ENCODE measurements at regions not wholly inside any gene's neighbourhood (a gene's known extent, or its start where the extent isn't known, plus 50 kb on each side); places are given as distances from the start of the nearest gene placed in this dataset.
A peak's percentile ranks its signal among the peaks of the same experiment; 100 is the strongest.

GRCh38 chr1:61607448-61607847 lies 117.5 kb downstream of the TM2D1 start (continued):
- TF ChIP-seq REST (IDR thresholded peaks at IDR 0.05; ENCODE audit: low read depth, low read length) (no peak), GABPA (IDR thresholded peaks at IDR 0.05; ENCODE audit: low read depth) (no peak), EZH2phosphoT487 (IDR thresholded peaks at IDR 0.05; ENCODE audit: borderline replicate concordance, low read depth) (no peak), RCOR1 (IDR thresholded peaks at IDR 0.05; ENCODE audit: low read length) (no peak; the same call in none of the 2 replicates), SMC3 (IDR thresholded peaks at IDR 0.05; ENCODE audit: low read depth, low read length) (no peak), POLR2AphosphoS5 (IDR thresholded peaks at IDR 0.05; ENCODE audit: low read depth, low read length) (no peak), TEAD4 (IDR thresholded peaks at IDR 0.05; ENCODE audit: borderline replicate concordance, insufficient read depth) (no peak), FOSL2 (IDR thresholded peaks at IDR 0.05; ENCODE audit: borderline replicate concordance, low read depth) (no peak), ZBTB33 (IDR thresholded peaks at IDR 0.05; ENCODE audit: borderline replicate concordance, low read depth) (no peak), NRF1 (IDR thresholded peaks at IDR 0.05; ENCODE audit: low read depth, low read length) (no peak), CHD2 (IDR thresholded peaks at IDR 0.05; ENCODE audit: low read length, partially characterized antibody) (peak; percentile 70), IRF3 (IDR thresholded peaks at IDR 0.05; ENCODE audit: low read depth, low read length) (no peak), RAD21 (IDR thresholded peaks at IDR 0.05; ENCODE audit: low read length) (peak; percentile 29; the same call in 1 of the 2 replicates), MEF2A (IDR thresholded peaks at IDR 0.05; ENCODE audit: borderline replicate concordance, low read depth) (no peak), JUND (IDR thresholded peaks at IDR 0.05) (no peak), RXRA (IDR thresholded peaks at IDR 0.05; ENCODE audit: borderline replicate concordance, low read depth) (no peak), ELF1 (IDR thresholded peaks at IDR 0.05) (no peak), YY1 (IDR thresholded peaks at IDR 0.05; ENCODE audit: low read depth) (no peak), MXI1 (IDR thresholded peaks at IDR 0.05; ENCODE audit: low read depth, low read length) (peak; percentile 25; the same call in 1 of the 2 replicates)
